ENCODE measurements at regions not wholly inside any gene's neighbourhood (a gene's known extent, or its start where the extent isn't known, plus 50 kb on each side); places are given as distances from the start of the nearest gene placed in this dataset.

DNA sequence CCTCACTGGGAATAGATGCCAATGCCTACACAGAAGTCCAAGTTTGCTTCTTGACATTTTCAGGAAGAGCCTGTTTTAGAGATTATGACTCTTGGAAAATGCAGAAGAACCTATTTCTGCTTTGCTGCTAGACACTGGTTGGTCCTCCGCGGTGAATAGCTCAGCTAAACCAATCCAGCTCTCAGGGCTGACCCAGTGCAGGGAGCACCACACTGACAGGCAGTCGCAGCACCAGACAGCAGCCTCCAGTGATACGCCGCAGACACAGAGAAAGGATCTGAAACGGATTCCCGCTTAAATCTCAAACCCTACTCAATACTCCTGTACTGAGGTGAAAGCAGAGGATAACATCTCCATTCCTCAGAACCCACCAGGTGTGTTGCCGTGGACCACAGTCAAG, 183.4 kb downstream of the ENGASE start:
- no peak for DNase-seq (ENCODE audit: low read depth in 4 of 4, low spot score in 1 of 4)

DNA sequence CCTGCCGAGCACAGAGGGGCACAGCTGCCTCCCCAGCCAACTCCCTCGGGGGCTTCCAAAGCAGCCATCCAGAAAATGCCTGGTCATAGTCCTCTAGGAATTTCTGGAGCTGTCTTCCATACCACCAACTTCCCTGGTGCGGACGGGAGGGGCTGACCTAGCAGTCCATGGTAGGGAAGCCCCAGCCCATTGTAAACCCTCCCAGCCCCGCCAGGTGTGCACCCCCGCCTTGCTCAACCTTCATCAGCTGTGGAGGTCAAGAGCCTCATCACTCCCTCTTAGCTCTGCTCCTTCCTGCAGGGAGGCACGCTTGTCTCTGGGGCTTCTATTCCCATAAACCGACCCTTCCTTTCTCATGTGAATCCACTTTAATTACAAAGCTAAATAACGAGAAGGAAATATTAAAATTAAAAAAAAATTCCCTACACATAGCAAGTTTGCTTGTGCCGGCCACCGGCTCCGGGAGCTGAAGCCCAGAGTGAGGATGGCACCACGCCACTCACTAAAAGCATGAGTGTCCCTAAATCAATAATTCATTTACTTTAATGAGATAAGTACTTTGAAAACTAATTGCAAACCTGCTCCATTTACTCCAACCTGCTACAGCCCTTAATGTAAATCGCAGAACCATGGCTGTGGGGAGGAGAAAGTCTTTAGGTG, 181.4 kb downstream of the ENGASE start:
- no peak for DNase-seq (ENCODE audit: low read depth in 4 of 4, low spot score in 1 of 4)

DNA sequence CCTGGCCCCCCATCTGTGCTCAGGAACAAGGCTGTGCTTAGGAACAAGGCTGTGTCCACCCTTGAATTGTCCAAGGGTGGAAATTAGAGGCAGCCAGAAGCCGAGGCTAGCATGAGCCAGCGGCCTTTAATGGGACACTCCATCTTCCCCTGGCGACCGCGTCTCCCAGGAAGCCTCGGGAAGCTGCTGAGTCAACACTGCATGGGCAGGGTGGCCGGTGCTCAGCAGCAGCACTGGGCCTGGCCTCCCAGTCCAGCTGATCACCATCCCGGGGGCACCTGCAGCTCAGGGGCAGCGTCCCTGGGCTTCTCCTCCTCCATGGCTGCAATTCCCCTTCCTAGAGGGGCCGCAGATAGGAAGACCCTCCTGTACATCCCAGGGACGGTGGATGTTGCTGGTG, 180.8 kb downstream of the ENGASE start:
- DNase-seq (ENCODE audit: low read depth in 4 of 4, low spot score in 1 of 4): no peak

DNA sequence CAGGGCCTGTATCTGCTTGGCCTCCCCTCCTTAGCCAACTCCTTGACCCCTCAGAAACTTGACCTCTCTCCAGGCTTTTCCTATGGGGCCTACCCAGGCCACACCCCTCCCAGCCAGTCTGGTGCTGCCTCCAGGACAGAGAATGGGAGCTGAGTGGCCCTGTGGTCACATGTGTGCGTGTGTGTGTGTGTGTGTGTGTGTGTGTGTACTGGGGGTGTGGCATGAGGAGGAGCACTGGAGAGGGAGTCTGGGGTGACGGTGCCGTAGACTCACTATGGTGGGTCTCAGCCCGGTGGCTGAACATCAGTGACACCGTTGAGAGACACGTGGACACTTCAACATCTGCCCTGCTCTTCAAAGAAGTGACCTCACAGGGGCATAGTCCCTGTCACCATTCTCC, 180.4 kb downstream of the ENGASE start:
- no peak for DNase-seq (ENCODE audit: low read depth in 4 of 4, low spot score in 1 of 4)

DNA sequence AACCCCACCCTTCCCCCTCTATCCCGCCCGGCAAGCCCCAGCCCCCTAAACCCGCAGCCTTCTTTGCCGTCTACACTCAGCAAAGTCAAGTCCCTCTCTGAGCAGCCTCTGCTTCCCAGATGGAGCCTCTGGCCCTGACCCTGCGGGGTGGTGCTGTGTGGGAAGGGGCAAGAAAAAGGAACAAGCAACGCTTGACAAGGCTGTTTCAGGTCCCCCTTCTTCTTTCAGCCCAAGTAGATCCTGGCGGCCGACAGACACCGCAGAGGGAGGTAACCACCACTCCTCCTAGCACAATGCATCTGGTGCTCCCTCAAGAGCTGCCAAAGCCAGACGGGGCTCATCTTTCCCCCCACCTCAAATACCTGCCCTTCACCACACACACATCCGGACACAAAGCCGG, 178.3 kb downstream of the ENGASE start:
- DNase-seq (ENCODE audit: low read depth in 4 of 4, low spot score in 1 of 4): no peak

DNA sequence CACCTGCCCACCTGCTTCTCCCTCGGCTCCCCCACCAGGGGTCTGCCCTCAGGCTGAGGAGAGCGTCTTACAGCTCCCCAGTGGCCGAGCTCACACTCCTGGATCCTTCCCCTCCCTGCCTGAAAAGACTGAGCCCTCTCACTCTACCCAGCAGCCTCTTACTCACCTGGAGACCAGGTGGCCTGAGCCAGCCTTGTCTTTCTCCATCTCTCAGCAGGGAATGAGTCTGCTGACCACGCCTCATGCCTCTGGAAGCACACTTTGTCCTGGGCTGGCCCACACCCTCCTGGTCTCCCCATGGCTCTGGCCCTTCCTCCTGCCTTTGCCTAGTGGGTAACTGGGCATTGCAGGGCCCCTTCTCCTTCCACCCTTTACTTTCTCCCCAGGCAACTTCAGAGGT, 177.2 kb downstream of the ENGASE start:
- DNase-seq (ENCODE audit: low read depth in 4 of 4, low spot score in 1 of 4): no peak

DNA sequence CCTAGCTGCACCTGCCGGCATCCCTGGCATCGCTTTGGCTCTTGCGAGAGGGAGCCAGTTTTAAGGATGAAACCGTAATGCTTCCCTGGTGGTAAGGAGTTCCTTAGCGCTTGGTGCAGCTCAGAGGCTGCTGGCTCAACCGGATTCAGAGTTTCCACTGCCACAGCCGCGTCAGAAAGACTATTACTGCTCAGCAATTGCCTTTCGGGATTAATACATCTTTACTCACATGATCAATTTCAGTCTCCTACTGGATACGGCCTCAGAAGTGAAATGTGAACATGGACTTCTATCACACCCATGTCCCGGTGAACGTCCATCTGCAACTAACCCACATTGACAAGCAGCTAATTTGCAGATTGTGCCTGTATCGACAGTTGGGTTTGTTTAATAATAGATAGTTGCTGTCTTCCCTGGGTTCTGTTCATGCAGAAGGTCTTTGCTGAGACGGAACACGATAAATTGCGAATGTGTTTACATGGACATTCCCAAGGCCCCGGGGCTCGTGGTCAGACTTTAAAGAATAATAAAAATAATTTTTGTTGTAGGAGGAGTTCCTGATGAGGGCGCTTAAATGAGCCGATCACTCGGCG, 175.4 kb downstream of the ENGASE start:
- DNase-seq (ENCODE audit: low read depth in 4 of 4, low spot score in 1 of 4): no peak

DNA sequence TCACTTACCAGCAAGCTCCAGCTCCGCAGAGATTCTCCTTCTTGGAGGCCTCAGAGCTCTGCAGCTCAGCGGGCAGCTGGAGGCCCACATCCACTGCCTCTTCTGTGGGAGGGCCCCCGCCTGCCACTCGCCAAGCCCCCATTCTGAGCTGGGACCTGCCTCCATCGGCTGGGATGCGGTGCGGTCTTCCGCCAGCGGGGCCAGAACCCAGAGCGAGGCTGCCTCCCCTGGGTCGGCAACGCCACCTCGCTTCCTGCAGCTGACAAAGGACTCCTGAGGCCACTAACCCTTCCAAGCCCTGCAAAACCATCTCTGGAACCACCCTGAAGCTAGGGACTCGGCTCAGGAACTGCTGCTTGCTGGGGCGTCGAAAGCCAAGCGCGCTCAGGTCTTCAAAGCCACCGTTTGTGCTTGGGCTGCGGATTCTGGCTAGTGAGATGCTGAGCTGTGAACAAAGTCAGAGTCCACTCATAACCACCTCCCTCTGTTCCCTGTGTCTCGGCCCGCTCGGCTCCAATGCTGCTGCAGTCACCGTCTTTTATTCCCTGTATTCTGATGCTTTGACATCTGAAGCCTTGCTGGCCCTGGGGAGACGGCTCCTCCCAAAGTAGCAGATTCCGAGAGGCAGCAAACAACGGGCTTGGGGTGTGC, 174.3 kb downstream of the ENGASE start:
- DNase-seq (ENCODE audit: low read depth in 4 of 4, low spot score in 1 of 4): no peak

DNA sequence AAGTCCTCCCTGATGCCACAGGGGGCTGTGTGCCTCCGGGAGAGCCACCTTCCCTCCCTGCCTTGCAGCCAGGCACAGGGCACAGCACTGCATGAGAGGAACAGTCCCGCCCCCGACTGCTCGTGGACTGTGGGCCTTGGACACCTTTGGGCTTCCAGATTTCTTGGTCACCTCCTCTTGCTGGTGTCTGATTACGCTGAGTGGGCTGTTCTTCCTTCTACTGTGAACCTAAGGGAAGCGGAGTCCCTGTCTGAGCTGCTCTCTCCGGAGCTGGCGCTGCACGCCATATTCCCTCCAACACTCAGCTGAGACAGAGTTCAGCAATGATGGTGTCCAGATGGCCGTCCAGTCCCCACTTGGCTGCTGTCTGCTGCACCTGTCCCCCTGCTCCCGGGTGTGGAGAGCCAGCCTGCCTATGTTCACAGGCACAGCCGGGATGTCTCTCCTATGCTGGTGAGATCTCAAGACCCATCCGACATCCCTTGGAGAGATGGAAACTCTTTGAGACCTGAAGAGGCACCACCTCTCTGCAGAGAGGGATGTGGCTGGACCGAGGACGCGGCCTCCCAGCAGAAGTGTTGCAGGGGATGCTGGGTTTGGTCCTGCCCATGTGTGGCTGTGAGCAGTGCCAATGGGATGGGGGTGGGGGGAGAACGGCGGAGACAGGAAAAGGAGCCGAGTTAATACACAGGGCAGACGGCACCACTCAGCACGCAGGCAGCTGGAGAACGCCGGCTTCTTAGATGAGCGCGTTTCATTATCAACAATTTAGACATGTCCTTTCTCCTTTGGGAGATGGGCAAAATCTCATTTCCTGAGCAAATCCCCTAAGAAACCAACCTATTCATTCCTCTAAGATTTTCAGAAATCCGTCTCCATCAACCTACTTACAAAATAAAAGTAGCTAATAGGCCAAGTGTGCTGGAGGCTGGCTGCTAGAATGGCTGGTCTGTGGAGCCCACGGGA, 171.9 kb downstream of the ENGASE start:
- DNase-seq (ENCODE audit: low read depth in 4 of 4, low spot score in 1 of 4): no peak

DNA sequence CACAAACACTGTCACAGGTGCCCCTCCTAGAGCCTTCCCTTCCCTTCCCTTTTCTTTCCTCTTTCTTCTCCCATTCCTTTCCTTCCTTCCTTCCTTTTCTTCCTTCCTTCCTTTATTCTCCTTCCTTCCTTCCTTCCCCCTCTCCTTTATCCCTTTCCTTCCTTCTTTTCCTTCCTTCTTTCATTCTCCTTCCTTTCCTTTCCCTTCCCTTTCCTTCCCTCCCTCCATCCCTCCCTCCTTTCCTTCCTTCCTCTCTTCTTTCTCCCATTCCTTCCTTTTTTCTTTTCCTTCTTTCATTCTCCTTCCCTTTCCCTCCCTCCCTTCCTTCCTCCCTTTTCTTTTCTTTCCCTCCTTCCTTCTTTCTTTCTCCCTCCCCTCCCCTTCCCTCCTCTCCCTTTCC, 170.0 kb downstream of the ENGASE start:
- DNase-seq (ENCODE audit: low read depth in 4 of 4, low spot score in 1 of 4): no peak

DNA sequence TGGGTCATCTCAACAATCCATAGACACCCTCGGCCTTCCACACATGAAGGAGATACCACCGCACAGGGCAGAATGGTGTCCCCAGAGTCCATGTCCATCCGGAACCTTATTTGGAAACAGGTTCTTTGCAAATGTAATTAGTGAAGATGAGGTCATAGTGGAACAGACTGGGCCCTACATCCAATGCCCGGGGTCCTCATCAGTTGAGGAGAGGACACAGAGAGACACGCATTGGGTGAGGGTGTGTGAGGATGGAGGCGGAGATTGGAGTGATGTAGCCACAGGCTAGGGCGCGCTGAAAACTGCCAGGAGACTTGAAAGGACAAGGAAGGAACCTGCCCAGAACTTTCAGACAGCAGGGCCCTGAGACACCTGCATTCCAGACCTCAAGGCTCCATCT, 169.4 kb downstream of the ENGASE start:
- DNase-seq (ENCODE audit: low read depth in 4 of 4, low spot score in 1 of 4): no peak

DNA sequence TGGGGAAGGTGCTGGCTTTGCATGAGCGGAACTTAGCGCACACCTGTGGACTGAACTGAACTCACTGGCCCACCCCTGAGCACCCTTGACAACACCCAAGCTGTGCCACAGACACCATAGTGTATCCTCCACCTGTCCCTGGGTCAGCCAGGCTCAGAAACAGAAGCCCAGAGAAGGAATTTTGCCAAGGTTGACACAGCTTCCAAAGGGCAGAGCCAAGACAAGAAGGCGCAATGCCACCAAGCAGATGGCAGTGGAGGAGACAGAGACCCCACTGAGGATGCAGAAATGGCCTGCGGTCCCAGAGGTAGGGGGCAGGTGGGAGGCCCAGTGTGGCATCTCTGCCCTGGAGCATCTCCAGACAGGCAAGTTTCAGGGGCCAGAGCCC, 169.0 kb downstream of the ENGASE start:
- no peak for DNase-seq (ENCODE audit: low read depth in 4 of 4, low spot score in 1 of 4)

DNA sequence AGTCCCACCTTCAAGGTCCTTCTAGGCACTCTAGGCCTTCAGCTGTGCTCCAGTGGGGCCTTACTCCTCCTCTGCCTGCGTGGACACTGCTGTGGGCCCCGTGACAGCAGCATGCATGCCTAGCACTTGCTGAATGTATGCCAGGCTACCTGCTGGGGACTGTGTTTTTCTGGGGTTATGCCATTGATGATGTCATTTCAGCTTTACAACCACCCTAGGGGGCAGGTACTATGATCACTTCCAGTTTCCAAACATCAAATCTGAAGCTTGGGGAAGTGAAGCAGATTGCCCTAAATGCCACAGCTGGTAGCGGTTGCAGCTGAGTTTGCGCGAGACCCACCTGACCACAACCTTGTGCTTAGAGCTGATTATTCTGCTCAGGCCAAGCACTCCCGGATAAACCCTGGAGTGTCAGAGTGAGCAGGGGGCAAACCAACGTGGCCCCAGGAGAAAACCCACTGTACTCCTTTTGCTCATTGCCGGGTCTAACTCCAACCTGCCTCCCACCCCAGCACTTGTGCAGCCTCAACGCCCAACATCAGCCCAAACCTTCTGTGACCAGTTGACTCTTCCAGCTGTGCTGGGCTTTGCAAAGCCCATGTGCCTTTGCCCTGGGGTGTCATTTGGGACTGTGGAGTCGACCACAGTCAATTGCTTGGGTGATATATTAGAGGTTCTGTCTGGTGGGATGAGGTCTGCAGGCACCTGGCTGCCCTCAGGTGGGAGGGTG, 168.4 kb downstream of the ENGASE start:
- DNase-seq (ENCODE audit: low read depth in 4 of 4, low spot score in 1 of 4): no peak

DNA sequence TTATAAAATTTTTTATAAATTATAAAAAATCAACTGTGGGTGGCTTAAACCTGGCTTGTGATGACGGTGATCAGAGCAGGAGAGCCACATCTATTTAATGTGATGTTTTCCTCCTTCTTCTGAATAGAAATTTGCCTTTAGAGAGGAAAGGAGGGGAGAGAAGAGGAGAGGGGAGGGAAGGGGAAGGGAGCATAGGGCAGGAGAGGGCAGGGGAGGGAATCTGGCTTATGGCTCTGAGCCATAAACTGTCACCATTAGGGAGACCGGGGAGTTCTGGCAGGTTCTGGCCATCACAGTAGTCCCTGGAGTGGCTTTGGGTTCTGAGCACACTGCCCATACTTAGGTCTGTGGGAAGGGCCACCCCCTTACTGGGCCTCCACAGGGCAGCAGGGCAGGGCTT, 167.8 kb downstream of the ENGASE start:
- DNase-seq (ENCODE audit: low read depth in 4 of 4, low spot score in 1 of 4): no peak

DNA sequence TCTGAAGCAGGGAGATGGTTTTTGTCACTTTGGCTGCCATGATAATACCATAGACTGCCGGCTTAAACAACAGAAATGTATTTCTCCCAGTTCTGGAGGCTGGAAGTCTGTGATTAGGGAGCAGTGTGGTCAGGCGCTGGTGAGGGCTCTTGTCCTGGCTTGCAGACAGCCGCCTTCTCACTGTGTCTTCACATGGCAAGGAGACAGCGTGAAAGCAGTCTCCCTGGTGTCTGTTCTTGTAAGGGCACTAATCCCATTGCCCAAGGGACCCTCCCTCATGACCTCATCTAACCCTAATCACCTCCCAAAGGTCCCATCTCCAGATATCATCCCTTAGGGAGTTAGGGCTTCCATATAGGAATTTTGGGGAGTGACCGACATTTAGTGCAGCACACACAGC, 167.0 kb downstream of the ENGASE start:
- DNase-seq (ENCODE audit: low read depth in 4 of 4, low spot score in 1 of 4): no peak

DNA sequence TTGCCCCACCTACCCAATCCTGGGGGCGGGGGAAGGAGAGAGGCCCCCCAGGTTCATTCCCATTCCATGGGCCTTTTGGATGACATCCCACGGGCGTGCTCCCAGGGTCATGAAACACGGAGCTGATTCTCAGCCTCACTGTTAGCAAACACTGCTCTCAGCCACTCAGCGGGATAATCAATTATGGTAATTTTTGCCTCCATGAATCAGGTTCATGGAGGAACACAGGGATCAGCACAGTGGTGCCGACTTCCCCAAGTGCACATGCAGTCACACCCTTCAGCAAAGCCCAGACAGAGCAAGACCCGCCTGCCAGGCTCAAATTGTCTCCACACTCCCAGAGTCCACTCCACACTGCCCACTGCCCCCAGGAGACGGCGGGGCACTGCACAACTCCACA, 164.6 kb downstream of the ENGASE start:
- no peak for DNase-seq (ENCODE audit: low read depth in 4 of 4, low spot score in 1 of 4)

DNA sequence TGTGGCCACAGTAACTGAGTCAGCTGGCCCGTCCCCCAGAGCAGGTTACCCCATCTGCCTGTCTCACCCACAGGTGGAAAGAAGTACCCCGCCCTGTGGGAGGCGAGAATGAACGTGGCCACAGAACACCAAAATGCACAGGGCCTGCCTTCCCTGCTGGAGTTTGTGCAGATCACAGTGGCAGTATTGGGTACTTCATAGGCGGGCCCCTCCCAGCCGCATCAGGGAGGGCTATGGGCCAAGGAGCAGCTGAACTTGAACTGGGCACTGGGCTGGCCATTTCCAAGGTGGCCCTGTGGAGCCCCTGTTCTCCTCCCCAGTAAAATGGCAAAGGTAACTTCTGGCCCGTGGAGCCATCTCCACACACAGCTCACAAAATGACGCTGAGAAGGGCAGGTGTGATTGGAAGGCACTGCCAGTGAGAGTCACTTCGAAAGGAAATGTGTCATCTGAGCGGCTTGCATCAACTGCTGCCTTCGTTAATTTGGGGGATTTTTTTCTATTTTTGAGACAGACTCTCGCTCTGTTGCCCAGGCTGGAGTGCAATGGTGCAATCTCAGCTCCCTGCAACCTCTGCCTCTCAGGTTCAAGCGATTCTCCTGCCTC, 162.9 kb downstream of the ENGASE start:
- no peak for DNase-seq (ENCODE audit: low read depth in 4 of 4, low spot score in 1 of 4)

DNA sequence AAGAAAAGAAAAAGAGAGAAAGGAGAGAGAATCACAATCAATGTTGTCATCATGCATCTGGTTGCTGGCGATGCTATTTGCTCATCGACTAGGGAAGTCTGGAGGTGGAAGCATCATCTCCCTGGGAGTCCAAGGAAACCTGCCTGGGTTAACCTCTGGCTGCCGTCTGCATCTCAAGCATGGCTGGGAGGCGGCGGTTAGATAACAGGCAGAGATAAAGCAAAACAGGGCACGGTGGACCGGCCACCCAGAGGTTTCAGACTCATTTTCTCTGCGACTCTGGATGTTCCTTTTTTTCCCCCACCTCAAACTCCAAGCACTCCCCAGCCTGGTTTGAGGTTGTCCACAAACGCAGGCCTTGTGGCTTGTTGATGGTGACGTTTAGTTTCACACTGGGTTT, 161.2 kb downstream of the ENGASE start:
- no peak for DNase-seq (ENCODE audit: low read depth in 4 of 4, low spot score in 1 of 4)

DNA sequence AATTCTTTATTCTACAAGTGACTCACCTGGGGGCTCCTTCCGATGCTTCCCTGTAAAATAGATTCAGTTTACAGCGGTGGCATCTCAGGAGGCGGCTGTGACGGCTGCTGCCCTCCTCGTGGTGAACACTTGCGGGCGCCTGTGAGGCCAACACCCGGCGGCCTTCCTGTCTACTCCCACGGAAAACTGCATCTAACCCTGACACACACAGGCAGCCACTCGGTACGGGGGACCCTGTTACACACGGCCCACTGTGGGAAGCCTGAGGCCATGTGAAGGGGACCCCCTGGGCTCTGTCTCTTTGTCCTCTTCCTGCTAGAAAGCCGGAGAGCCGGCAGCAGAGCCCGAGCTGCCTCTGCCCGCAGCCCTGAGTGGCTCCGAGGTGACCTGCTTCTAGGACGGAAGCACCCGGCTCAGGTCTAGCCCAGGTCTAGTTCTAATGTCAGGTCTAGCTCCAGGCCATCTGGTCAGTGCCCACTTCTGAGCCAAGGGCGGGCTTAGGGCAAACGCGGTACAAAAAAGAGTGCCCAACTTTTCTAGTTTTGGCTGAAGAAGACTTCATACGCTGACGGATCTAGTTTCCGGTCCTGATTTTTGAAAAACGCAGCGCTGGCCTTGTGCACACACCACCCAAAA, 159.4 kb downstream of the ENGASE start:
- no peak for DNase-seq (ENCODE audit: low read depth in 4 of 4, low spot score in 1 of 4)

DNA sequence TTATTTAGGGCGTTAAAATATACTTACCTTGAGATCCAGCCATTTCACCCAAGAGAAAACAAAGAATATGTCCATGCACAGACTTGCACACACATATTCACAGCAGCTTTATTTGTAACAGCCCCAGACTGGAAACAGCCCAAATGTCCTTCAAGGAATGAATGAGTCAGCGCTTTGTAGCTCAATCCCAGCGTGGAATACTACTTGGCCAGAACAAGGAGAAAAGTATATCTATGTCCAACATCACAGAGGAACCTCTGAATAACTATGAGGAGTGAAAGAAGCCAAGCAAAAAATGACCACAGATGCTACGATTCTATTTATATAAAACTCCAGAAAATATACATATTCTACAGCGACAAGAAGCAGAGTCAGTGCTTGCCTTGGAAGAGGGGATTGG, 158.3 kb downstream of the ENGASE start:
- no peak for DNase-seq (ENCODE audit: low read depth in 4 of 4, low spot score in 1 of 4)
